Esophagus muscularis mucosa (tissue), 4 donors: ENCODE measurements at regions not wholly inside any gene's neighbourhood (a gene's known extent, or its start where the extent isn't known, plus 50 kb on each side); places are given as distances from the start of the nearest gene placed in this dataset.

Experiments
- DNase-seq: peaks from one replicate; pipeline ENCODE4 v3.0.0-alpha.2; 2017; ENCODE audit errors: extremely low spot score
- H3K27ac ChIP-seq, 4 donors: fragments of 200-600 bp; sonication (generic); replicated peaks in 1 of 4; 1 replicate in 3 of 4; 2 replicates in 1 of 4; pipeline ENCODE4 v1.5.1; 2016 to 2019; ENCODE audit warnings: mild to moderate bottlenecking in 1 of 4
- H3K27me3 ChIP-seq, 4 donors: fragments of 200-600 bp; sonication (generic); one replicate each; pipeline versions ENCODE4 v1.5.1 to v1.6.0; 2016 to 2019
- H3K36me3 ChIP-seq, 4 donors: fragments of 200-600 bp; sonication (generic); one replicate each; pipeline ENCODE4 v1.5.1; 2016 to 2019
- H3K4me1 ChIP-seq, 4 donors: fragments of 200-600 bp; sonication (generic); one replicate each; pipeline ENCODE4 v1.5.1; 2016 to 2019
- H3K4me3 ChIP-seq, 4 donors: fragments of 200-600 bp; sonication (generic); 1 replicate in 2 of 4; 2 replicates in 2 of 4; pipeline ENCODE4 v1.5.1; 2016 to 2019; ENCODE audit warnings: mild to moderate bottlenecking in 4 of 4, moderate library complexity in 1 of 4
- H3K9me3 ChIP-seq, 4 donors: fragments of 200-600 bp; sonication (generic); 1 replicate in 3 of 4; 2 replicates in 1 of 4; pipeline ENCODE4 v1.5.1; 2016 to 2019
- CTCF ChIP-seq, 3 experiments: fragments of 200-600 bp in 2 of 3; fragments of 450-650 bp in 1 of 3; sonication (generic) in 2 of 3; IDR thresholded peaks; one replicate each; pipeline ENCODE4 v1.5.1; 2017 to 2019; ENCODE audit warnings: antibody characterized with exemption in 3 of 3, mild to moderate bottlenecking in 2 of 3, moderate library complexity in 1 of 3
- EP300 ChIP-seq: sonication (generic); formaldehyde crosslinking; IDR thresholded peaks from one replicate; pipeline ENCODE4 v1.6.1; 2017; ENCODE audit warnings: antibody characterized with exemption
- POLR2A ChIP-seq: fragments of 450-650 bp; IDR thresholded peaks from one replicate; pipeline ENCODE4 v1.6.1; 2017; ENCODE audit warnings: antibody characterized with exemption, moderate library complexity, mild to moderate bottlenecking, low read depth
- POLR2AphosphoS5 ChIP-seq, 2 donors: sonication (generic); formaldehyde crosslinking; IDR thresholded peaks; one replicate each; pipeline ENCODE4 v1.6.1; 2017; ENCODE audit warnings: antibody characterized with exemption in 2 of 2
- WGBS: methylation state at CpG from one replicate; pipeline ENCODE4 v1.1.5; 2018; 5-methylcytosine and 5-hydroxymethylcytosine counted together
- intact Hi-C: fragments of 100-400 bp; cut with DNase I; formaldehyde crosslinking; loops from one replicate; pipeline ENCODE4 v1.15.1; 2023

- intact Hi-C loops = no loop called here
- DNase-seq = no peak
- H3K9me3 ChIP-seq = no peaks in the 10 kb centered on the region
- TF ChIP-seq POLR2A (no peak), CTCF (IDR thresholded peaks at IDR 0.05) (no peak), POLR2AphosphoS5 (IDR thresholded peaks at IDR 0.05) (no peak), EP300 (no peak)
- no peak overlapping the region for H3K4me3 ChIP-seq
- no peak overlapping the region for H3K27ac ChIP-seq
- 83% methylated on average over 1 of the region's 1 CpG for WGBS
- no peaks in the 10 kb centered on the region for H3K4me1 ChIP-seq
- H3K36me3 ChIP-seq = no peaks in the 10 kb centered on the region
- no peaks in the 10 kb centered on the region for H3K27me3 ChIP-seq
These were observed 978.3 kb downstream of the BCL11A start for GRCh38 chr2:59575191-59575590.

- DNase-seq = no peak
- 56% methylated on average over 4 of the region's 4 CpGs for WGBS
- H3K9me3 ChIP-seq = no peaks in the 10 kb centered on the region
- TF ChIP-seq EP300 (no peak), CTCF (IDR thresholded peaks at IDR 0.05) (no peak), POLR2A (no peak), POLR2AphosphoS5 (IDR thresholded peaks at IDR 0.05) (no peak)
- no peak overlapping the region for H3K27ac ChIP-seq
- intact Hi-C loops = no loop called here
- H3K27me3 ChIP-seq = no peaks in the 10 kb centered on the region
- H3K4me1 ChIP-seq = peaks cover 0 to 3% (median 2%) of the 10 kb centered on the region in 4 donors
- no peak overlapping the region for H3K4me3 ChIP-seq
- H3K36me3 ChIP-seq = no peaks in the 10 kb centered on the region
These were observed 981.2 kb downstream of the BCL11A start for GRCh38 chr2:59572227-59572626.

- Histone ChIP-seq H3K27me3 (no peaks in the 10 kb centered on the region), H3K36me3 (no peaks in the 10 kb centered on the region), H3K4me1 (peaks cover 0 to 5% (median 4%) of the 10 kb centered on the region in 4 donors), H3K9me3 (no peaks in the 10 kb centered on the region), H3K27ac (no peak overlapping the region), H3K4me3 (no peak overlapping the region)
- TF ChIP-seq CTCF (IDR thresholded peaks at IDR 0.05) = no peak
- no peak for DNase-seq
- 94% methylated on average over 1 of the region's 1 CpG for WGBS
- intact Hi-C loops = no loop called here
These were observed 982.6 kb downstream of the BCL11A start for GRCh38 chr2:59570818-59571217.

GRCh38 chr2:59569124-59569523 is 984.3 kb downstream of the BCL11A start:
- TF ChIP-seq POLR2A (no peak), POLR2AphosphoS5 (IDR thresholded peaks at IDR 0.05) (no peak), CTCF (IDR thresholded peaks at IDR 0.05) (no peak), EP300 (no peak)
- intact Hi-C loops = no loop called here

GRCh38 chr2:59568461-59568860 is 985.0 kb downstream of the BCL11A start:
- peaks cover 0 to 5% (median 4%) of the 10 kb centered on the region in 4 donors for H3K4me1 ChIP-seq
- TF ChIP-seq EP300 = no peak
- TF ChIP-seq POLR2A = no peak
- no peak for TF ChIP-seq CTCF (IDR thresholded peaks at IDR 0.05)
- TF ChIP-seq POLR2AphosphoS5 (IDR thresholded peaks at IDR 0.05) = no peak
- WGBS = 58% methylated on average over 3 of the region's 3 CpGs
- H3K4me3 ChIP-seq = no peak overlapping the region
- no peak overlapping the region for H3K27ac ChIP-seq
- no peak for DNase-seq
- no peaks in the 10 kb centered on the region for H3K36me3 ChIP-seq
- intact Hi-C loops = no loop called here
- H3K27me3 ChIP-seq = no peaks in the 10 kb centered on the region
- no peaks in the 10 kb centered on the region for H3K9me3 ChIP-seq

More at GRCh38 chr2:59569124-59569523, 984.3 kb downstream of the BCL11A start:
- H3K27me3 ChIP-seq = no peaks in the 10 kb centered on the region
- no peaks in the 10 kb centered on the region for H3K36me3 ChIP-seq
- H3K9me3 ChIP-seq = no peaks in the 10 kb centered on the region
- no peak overlapping the region for H3K4me3 ChIP-seq
- 93% methylated on average over 1 of the region's 1 CpG for WGBS
- H3K4me1 ChIP-seq = peaks cover 0 to 5% (median 4%) of the 10 kb centered on the region in 4 donors
- H3K27ac ChIP-seq = no peak overlapping the region
- no peak for DNase-seq
